ENCODE measurements at regions not wholly inside any gene's neighbourhood (a gene's known extent, or its start where the extent isn't known, plus 50 kb on each side); places are given as distances from the start of the nearest gene placed in this dataset.

GRCh38 chr11:80320226-80320625 is 879.4 kb upstream of the TENM4 start:
- TF ChIP-seq POU6F1 (CRISPR knock-in tag; IDR thresholded peaks at IDR 0.05; ENCODE audit: borderline replicate concordance, low read depth) (no peak), PATZ1 (CRISPR knock-in tag; IDR thresholded peaks at IDR 0.05; ENCODE audit: borderline replicate concordance) (no peak), CREB5 (CRISPR knock-in tag; IDR thresholded peaks at IDR 0.05; ENCODE audit: low read depth) (no peak), ZFP30 (CRISPR knock-in tag; IDR thresholded peaks at IDR 0.05) (no peak), ARNTL (CRISPR knock-in tag; IDR thresholded peaks at IDR 0.05; ENCODE audit: borderline replicate concordance, low read depth) (no peak), RARB (CRISPR knock-in tag; IDR thresholded peaks at IDR 0.05) (no peak), TOX (CRISPR knock-in tag; IDR thresholded peaks at IDR 0.05; ENCODE audit: borderline replicate concordance) (no peak), CSDC2 (CRISPR knock-in tag; IDR thresholded peaks at IDR 0.05) (no peak), TSHZ2 (CRISPR knock-in tag; IDR thresholded peaks at IDR 0.05) (no peak), GLIS3 (CRISPR knock-in tag; IDR thresholded peaks at IDR 0.05) (no peak), ZFP3 (CRISPR knock-in tag; IDR thresholded peaks at IDR 0.05) (no peak), PPARA (CRISPR knock-in tag; IDR thresholded peaks at IDR 0.05; ENCODE audit: borderline replicate concordance) (no peak), OSR1 (CRISPR knock-in tag; IDR thresholded peaks at IDR 0.05) (no peak), ZNF70 (CRISPR knock-in tag; IDR thresholded peaks at IDR 0.05) (no peak)

Data from SK-N-SH treated with all-trans-retinoic acid at 6 μM for 48 hours (cell line).